Testis (tissue), 2 donors: ENCODE measurements at regions not wholly inside any gene's neighbourhood (a gene's known extent, or its start where the extent isn't known, plus 50 kb on each side); places are given as distances from the start of the nearest gene placed in this dataset.

Experiments used
- POLR2A ChIP-seq: fragments of 450-650 bp; IDR thresholded peaks from one replicate; pipeline ENCODE4 v1.6.1; 2017; ENCODE audit warnings: antibody characterized with exemption, mild to moderate bottlenecking, moderate library complexity
- TF ChIP-seq, protein P1 (sequence below), 3 experiments: fragments of 450-650 bp in 2 of 3; fragments of 200-600 bp in 1 of 3; sonication (generic) in 1 of 3; IDR thresholded peaks; one replicate each; pipeline ENCODE4 v1.5.1; 2016 to 2019; ENCODE audit warnings: antibody characterized with exemption in 3 of 3, mild to moderate bottlenecking in 2 of 3, moderate library complexity in 1 of 3

DNA sequence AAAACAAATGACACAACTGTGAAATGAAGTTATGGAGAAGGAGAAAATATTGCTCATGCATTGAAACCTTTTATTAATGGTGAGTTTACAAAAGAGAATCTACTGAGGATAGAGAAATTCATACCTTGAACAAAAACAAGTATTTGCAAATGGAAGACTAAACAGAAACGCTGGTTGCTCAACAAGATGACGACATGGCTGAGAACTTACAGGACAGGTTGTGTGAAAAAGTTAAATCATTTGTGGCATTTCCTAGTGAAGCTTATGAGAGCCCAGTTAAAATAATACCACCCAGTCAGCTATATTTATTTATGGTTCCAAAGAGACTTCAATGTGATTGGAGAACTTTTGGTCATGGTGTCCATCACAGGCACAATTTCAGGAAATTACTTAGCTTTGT is 148.6 kb upstream of the PKDCC start:
- TF ChIP-seq, protein P1, sequence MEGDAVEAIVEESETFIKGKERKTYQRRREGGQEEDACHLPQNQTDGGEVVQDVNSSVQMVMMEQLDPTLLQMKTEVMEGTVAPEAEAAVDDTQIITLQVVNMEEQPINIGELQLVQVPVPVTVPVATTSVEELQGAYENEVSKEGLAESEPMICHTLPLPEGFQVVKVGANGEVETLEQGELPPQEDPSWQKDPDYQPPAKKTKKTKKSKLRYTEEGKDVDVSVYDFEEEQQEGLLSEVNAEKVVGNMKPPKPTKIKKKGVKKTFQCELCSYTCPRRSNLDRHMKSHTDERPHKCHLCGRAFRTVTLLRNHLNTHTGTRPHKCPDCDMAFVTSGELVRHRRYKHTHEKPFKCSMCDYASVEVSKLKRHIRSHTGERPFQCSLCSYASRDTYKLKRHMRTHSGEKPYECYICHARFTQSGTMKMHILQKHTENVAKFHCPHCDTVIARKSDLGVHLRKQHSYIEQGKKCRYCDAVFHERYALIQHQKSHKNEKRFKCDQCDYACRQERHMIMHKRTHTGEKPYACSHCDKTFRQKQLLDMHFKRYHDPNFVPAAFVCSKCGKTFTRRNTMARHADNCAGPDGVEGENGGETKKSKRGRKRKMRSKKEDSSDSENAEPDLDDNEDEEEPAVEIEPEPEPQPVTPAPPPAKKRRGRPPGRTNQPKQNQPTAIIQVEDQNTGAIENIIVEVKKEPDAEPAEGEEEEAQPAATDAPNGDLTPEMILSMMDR (IDR thresholded peaks at IDR 0.05) = no peak
- no peak for TF ChIP-seq POLR2A
